ENCODE measurements at regions not wholly inside any gene's neighbourhood (a gene's known extent, or its start where the extent isn't known, plus 50 kb on each side); places are given as distances from the start of the nearest gene placed in this dataset.

DNA sequence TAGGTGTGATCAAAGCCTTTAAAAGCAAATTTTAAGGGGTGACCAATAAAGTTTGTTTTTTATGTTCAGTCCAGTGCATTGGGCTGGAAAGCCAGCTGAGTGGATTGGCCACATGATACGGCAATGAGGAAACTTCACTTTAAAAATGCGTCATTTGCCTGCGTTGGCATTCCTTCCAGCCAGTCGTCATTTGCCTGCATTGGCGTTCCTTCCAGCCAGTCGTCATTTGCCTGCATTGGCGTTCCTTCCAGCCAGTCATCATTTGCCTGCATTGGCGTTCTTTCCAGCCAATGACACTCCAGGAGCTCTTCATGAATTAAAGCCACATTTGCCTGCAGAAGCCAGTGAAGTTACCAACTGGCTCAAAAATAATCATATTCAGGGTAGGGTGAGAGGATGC lies 378.6 kb downstream of the SMOC2 start:
- no peaks in the 10 kb centered on the region for H3K4me1 ChIP-seq (ENCODE audit: control insufficient read depth, insufficient read depth, low read length)
- no peak overlapping the region for H3K27ac Mint-ChIP-seq
- H3K9me3 ChIP-seq (ENCODE audit: control insufficient read depth, low read length): no peaks in the 10 kb centered on the region
- TF ChIP-seq, protein P1, sequence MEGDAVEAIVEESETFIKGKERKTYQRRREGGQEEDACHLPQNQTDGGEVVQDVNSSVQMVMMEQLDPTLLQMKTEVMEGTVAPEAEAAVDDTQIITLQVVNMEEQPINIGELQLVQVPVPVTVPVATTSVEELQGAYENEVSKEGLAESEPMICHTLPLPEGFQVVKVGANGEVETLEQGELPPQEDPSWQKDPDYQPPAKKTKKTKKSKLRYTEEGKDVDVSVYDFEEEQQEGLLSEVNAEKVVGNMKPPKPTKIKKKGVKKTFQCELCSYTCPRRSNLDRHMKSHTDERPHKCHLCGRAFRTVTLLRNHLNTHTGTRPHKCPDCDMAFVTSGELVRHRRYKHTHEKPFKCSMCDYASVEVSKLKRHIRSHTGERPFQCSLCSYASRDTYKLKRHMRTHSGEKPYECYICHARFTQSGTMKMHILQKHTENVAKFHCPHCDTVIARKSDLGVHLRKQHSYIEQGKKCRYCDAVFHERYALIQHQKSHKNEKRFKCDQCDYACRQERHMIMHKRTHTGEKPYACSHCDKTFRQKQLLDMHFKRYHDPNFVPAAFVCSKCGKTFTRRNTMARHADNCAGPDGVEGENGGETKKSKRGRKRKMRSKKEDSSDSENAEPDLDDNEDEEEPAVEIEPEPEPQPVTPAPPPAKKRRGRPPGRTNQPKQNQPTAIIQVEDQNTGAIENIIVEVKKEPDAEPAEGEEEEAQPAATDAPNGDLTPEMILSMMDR (conservative IDR thresholded peaks at IDR 0.05): no peak
- WGBS, 2 experiments (ENCODE audit: insufficient coverage in 1 of 2, insufficient read length in 1 of 2): 86 to 90% methylated on average over 8 of the region's 8 CpGs
- no peaks in the 10 kb centered on the region for H3K36me3 Mint-ChIP-seq (ENCODE audit: low read depth)
- no peak overlapping the region for H3K9ac ChIP-seq (ENCODE audit: extremely low read depth, low read length, poor library complexity, severe bottlenecking)
- H3K36me3 ChIP-seq (ENCODE audit: control insufficient read depth, insufficient read depth, low read length): no peaks in the 10 kb centered on the region
- no peak overlapping the region for H3K27ac ChIP-seq (ENCODE audit: low read depth, low read length)
- peaks cover 11% of the 10 kb centered on the region for H3K4me1 Mint-ChIP-seq
- no peak overlapping the region for H3K4me3 Mint-ChIP-seq
- H3K27me3 ChIP-seq (ENCODE audit: control insufficient read depth, insufficient read depth, low read length, poor library complexity, severe bottlenecking): no peaks in the 10 kb centered on the region
- no peaks in the 10 kb centered on the region for H3K27me3 Mint-ChIP-seq (ENCODE audit: insufficient read depth)
- no peak for DNase-seq
- peaks cover 11% of the 10 kb centered on the region for H3K9me3 Mint-ChIP-seq
- no peak overlapping the region for H3K4me3 ChIP-seq (ENCODE audit: low read length)

DNA sequence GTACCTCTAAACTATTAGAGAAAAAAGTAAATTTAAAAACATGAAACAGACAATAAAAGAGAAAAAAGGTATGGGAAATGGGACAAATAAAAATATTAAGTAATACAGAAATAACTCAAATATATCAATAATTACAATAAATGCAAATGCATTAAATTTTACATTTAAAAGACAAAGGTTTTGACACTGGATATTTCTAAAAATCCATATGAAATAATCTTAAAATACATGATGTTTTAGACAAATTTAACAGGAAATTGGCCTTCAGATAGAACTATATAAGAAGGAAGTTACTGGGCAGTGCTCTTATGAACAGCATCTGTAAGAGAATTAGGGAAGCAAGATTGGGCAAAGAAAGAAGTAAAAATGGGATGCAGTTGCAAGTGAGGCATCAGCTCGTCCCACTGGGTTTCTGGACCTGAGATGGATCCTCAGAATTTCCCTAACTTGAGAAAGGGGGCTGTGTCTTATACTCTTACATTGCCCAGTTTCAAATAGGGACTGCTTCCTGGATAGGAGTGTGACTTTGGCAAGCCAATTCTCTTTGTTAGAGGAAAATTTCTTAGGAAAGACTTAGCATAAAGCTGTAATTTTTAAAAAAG lies 376.7 kb downstream of the SMOC2 start:
- no peaks in the 10 kb centered on the region for H3K4me1 Mint-ChIP-seq
- no peaks in the 10 kb centered on the region for H3K36me3 ChIP-seq (ENCODE audit: control insufficient read depth, insufficient read depth, low read length)
- no peaks in the 10 kb centered on the region for H3K9me3 ChIP-seq (ENCODE audit: control insufficient read depth, low read length)
- no peak overlapping the region for H3K9ac ChIP-seq (ENCODE audit: extremely low read depth, low read length, poor library complexity, severe bottlenecking)
- H3K27ac ChIP-seq (ENCODE audit: low read depth, low read length): no peak overlapping the region
- H3K27ac Mint-ChIP-seq: no peak overlapping the region
- WGBS, 2 experiments (ENCODE audit: insufficient coverage in 1 of 2, insufficient read length in 1 of 2): 85 to 100% methylated on average over 1 of the region's 1 CpG
- H3K4me3 Mint-ChIP-seq: no peak overlapping the region
- H3K4me3 ChIP-seq (ENCODE audit: low read length): no peak overlapping the region
- H3K36me3 Mint-ChIP-seq (ENCODE audit: low read depth): no peaks in the 10 kb centered on the region
- H3K9me3 Mint-ChIP-seq: peaks cover 11% of the 10 kb centered on the region
- H3K4me1 ChIP-seq (ENCODE audit: control insufficient read depth, insufficient read depth, low read length): no peaks in the 10 kb centered on the region
- H3K27me3 Mint-ChIP-seq (ENCODE audit: insufficient read depth): no peaks in the 10 kb centered on the region
- TF ChIP-seq, protein P1 (conservative IDR thresholded peaks at IDR 0.05): no peak
- DNase-seq: no peak
- H3K27me3 ChIP-seq (ENCODE audit: control insufficient read depth, insufficient read depth, low read length, poor library complexity, severe bottlenecking): no peaks in the 10 kb centered on the region

DNA sequence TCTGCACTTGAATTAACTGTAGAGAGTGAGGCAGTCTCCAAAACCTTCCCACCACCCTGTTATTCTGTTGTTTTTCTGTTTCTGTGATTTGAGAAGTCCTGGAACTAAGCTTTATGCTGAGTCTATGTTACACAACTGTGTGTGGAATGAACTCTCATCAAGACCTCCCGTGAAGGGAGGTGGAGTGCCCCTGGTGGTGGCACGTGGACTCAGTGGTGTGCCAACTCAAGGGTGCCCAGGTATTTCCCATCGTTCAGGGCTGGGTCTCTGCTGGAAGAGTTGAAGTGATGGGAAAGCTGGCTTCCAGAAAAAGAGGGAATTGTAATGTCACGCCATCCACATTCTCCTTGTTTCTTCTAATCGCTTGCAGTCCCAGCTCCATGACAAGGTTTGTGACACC lies 374.2 kb downstream of the SMOC2 start:
- H3K4me3 Mint-ChIP-seq: no peak overlapping the region
- Histone ChIP-seq H3K27me3 (ENCODE audit: control insufficient read depth, insufficient read depth, low read length, poor library complexity, severe bottlenecking) (no peaks in the 10 kb centered on the region), H3K9me3 (ENCODE audit: control insufficient read depth, low read length) (no peaks in the 10 kb centered on the region), H3K36me3 (ENCODE audit: control insufficient read depth, insufficient read depth, low read length) (no peaks in the 10 kb centered on the region), H3K9ac (ENCODE audit: extremely low read depth, low read length, poor library complexity, severe bottlenecking) (no peak overlapping the region), H3K4me1 (ENCODE audit: control insufficient read depth, insufficient read depth, low read length) (no peaks in the 10 kb centered on the region), H3K27ac (ENCODE audit: low read depth, low read length) (no peak overlapping the region), H3K4me3 (ENCODE audit: low read length) (no peak overlapping the region)
- peaks cover 11% of the 10 kb centered on the region for H3K9me3 Mint-ChIP-seq
- no peaks in the 10 kb centered on the region for H3K4me1 Mint-ChIP-seq
- TF ChIP-seq, protein P1 (conservative IDR thresholded peaks at IDR 0.05): peak; percentile 75
- H3K36me3 Mint-ChIP-seq (ENCODE audit: low read depth): no peaks in the 10 kb centered on the region
- DNase-seq: peak; percentile 64
- H3K27ac Mint-ChIP-seq: no peak overlapping the region
- WGBS, 2 experiments (ENCODE audit: insufficient coverage in 1 of 2, insufficient read length in 1 of 2): 48 to 72% methylated on average over 3 to 5 of the region's 5 CpGs
- H3K27me3 Mint-ChIP-seq (ENCODE audit: insufficient read depth): no peaks in the 10 kb centered on the region

All from endodermal cell (in vitro differentiated cells).